SK-N-SH (cell line): ENCODE measurements at regions not wholly inside any gene's neighbourhood (a gene's known extent, or its start where the extent isn't known, plus 50 kb on each side); places are given as distances from the start of the nearest gene placed in this dataset.

Experiments used
- CTCF ChIA-PET: fragments of 300-600, 350-600 bp; formaldehyde crosslinking; extraction: SDS; loops from one replicate; lab custom pipeline; 2021; lab: Yijun Ruan, JAX
- POLR2A ChIA-PET: fragments of 350-600 bp; sonication (Branson Sonifier 250); formaldehyde crosslinking; extraction: SDS; loops from one replicate; lab custom pipeline; 2020; ENCODE audit warnings: antibody characterized with exemption, inconsistent platforms; lab: Yijun Ruan, JAX
- DNase-seq: peaks from one replicate; pipeline ENCODE4 v3.0.0; 2012
- H2AFZ ChIP-seq: fragments of 200-600 bp; sonication (generic); 2 replicates; pipeline ENCODE4 v1.8.1; 2016; ENCODE audit warnings: antibody characterized with exemption, mild to moderate bottlenecking, low read depth
- H3F3A ChIP-seq: fragments of 200-600 bp; sonication (generic); replicated peaks from 2 replicates; pipeline ENCODE3; 2016; ENCODE audit warnings: antibody characterized with exemption, mild to moderate bottlenecking; ENCODE audit not compliant: insufficient read depth
- H3K27ac ChIP-seq, 2 experiments: fragments of 200-500 bp in 1 of 2; fragments of 200-600 bp in 1 of 2; sonication (Bioruptor generic) in 1 of 2; sonication (generic), shearing (Covaris generic) in 1 of 2; 2 replicates each; pipeline versions ENCODE4 v1.5.1 to v1.6.1; 2014 to 2016; ENCODE audit warnings: low read depth in 2 of 2, inconsistent platforms in 1 of 2, low read length in 1 of 2, mild to moderate bottlenecking in 1 of 2, mixed read lengths in 1 of 2
- H3K27me3 ChIP-seq: fragments of 200-600 bp; sonication (generic), shearing (Covaris generic); 2 replicates; pipeline ENCODE4 v1.6.1; 2016; ENCODE audit warnings: mixed run types; ENCODE audit not compliant: insufficient read depth
- H3K36me3 ChIP-seq, 2 experiments: fragments of 200-500 bp in 1 of 2; fragments of 200-600 bp in 1 of 2; sonication (Bioruptor generic) in 1 of 2; sonication (generic) in 1 of 2; replicated peaks in 1 of 2; 2 replicates each; pipeline versions ENCODE3 to v1.5.1; 2014 to 2016; ENCODE audit warnings: low read length in 1 of 2, mild to moderate bottlenecking in 1 of 2; ENCODE audit not compliant: insufficient read depth in 2 of 2, control insufficient read depth in 1 of 2
- H3K4me1 ChIP-seq, 2 experiments: fragments of 200-500 bp in 1 of 2; fragments of 200-600 bp in 1 of 2; sonication (Bioruptor generic) in 1 of 2; sonication (generic), shearing (Covaris generic) in 1 of 2; 2 replicates each; pipeline versions ENCODE4 v1.5.1 to v1.6.1; 2014 to 2016; ENCODE audit warnings: low read depth in 1 of 2, low read length in 1 of 2, mixed run types in 1 of 2; ENCODE audit not compliant: insufficient read depth in 2 of 2, control insufficient read depth in 1 of 2
- H3K4me2 ChIP-seq: fragments of 200-600 bp; sonication (generic), shearing (Covaris generic); 2 replicates; pipeline ENCODE4 v1.6.1; 2017; ENCODE audit warnings: mixed run types
- H3K4me3 ChIP-seq, 2 experiments: fragments of 200-500 bp in 1 of 2; fragments of 200-600 bp in 1 of 2; sonication (Bioruptor generic) in 1 of 2; sonication (generic), shearing (Covaris generic) in 1 of 2; 2 replicates each; pipeline versions ENCODE4 v1.5.1 to v1.8.1; 2014 to 2016; ENCODE audit warnings: low read depth in 2 of 2, inconsistent platforms in 1 of 2, low read length in 1 of 2, mild to moderate bottlenecking in 1 of 2, mixed read lengths in 1 of 2, moderate library complexity in 1 of 2
- H3K79me2 ChIP-seq: fragments of 200-600 bp; sonication (generic); 2 replicates; pipeline ENCODE4 v1.8.1; 2017; ENCODE audit warnings: mild to moderate bottlenecking; ENCODE audit not compliant: insufficient read depth
- H3K9ac ChIP-seq: fragments of 200-600 bp; sonication (generic); 2 replicates; pipeline ENCODE4 v1.6.1; 2017; ENCODE audit warnings: mixed run types
- H3K9me2 ChIP-seq: fragments of 200-600 bp; sonication (generic); 2 replicates; pipeline ENCODE4 v1.6.1; 2017; ENCODE audit warnings: mixed run types
- H3K9me3 ChIP-seq: fragments of 200-600 bp; sonication (generic); 2 replicates; pipeline ENCODE4 v1.6.1; 2017; ENCODE audit warnings: mixed run types, mild to moderate bottlenecking, moderate library complexity
- H4K20me1 ChIP-seq: fragments of 200-600 bp; sonication (generic); 2 replicates; pipeline ENCODE4 v1.6.1; 2017; ENCODE audit warnings: mild to moderate bottlenecking, mixed run types; ENCODE audit not compliant: insufficient read depth
- EP300 ChIP-seq, 2 experiments: IDR thresholded peaks; 2 replicates each; pipeline versions ENCODE4 v1.4.0 to v1.6.1; 2012; ENCODE audit warnings: borderline replicate concordance in 1 of 2, low read depth in 1 of 2, low read length in 1 of 2
- FOSL2 ChIP-seq: IDR thresholded peaks from 2 replicates; pipeline ENCODE4 v1.4.0; 2012; ENCODE audit warnings: low read depth, mild to moderate bottlenecking, moderate library complexity, borderline replicate concordance
- FOXJ3 ChIP-seq: sonication (generic); formaldehyde crosslinking; IDR thresholded peaks from 2 replicates; pipeline ENCODE4 v1.5.1; 2020; ENCODE audit warnings: mild to moderate bottlenecking, missing genetic modification reagents
- FOXM1 ChIP-seq: IDR thresholded peaks from 2 replicates; pipeline ENCODE4 v1.4.0; 2012; ENCODE audit warnings: low read depth, mild to moderate bottlenecking
- JUND ChIP-seq: IDR thresholded peaks from 2 replicates; pipeline ENCODE4 v1.4.0; 2012
- NFIC ChIP-seq: IDR thresholded peaks from 2 replicates; pipeline ENCODE4 v1.4.0; 2012; ENCODE audit warnings: borderline replicate concordance
- POLR2AphosphoS5 ChIP-seq: IDR thresholded peaks from 2 replicates; pipeline ENCODE4 v1.6.1; 2012; ENCODE audit warnings: low read depth, low read length
- RAD21 ChIP-seq: IDR thresholded peaks from 2 replicates; pipeline ENCODE4 v1.6.1; 2012; ENCODE audit warnings: mild to moderate bottlenecking, low read length
- RFX5 ChIP-seq: IDR thresholded peaks from 2 replicates; pipeline ENCODE4 v1.6.1; 2012; ENCODE audit warnings: mild to moderate bottlenecking, improper control_type of control experiment, low read length
- SMC3 ChIP-seq: IDR thresholded peaks from 2 replicates; pipeline ENCODE4 v1.6.1; 2012; ENCODE audit warnings: low read depth, low read length, improper control_type of control experiment
- TAF1 ChIP-seq: IDR thresholded peaks from 2 replicates; pipeline ENCODE4 v1.6.1; 2012; ENCODE audit warnings: low read depth, mild to moderate bottlenecking, low read length, moderate library complexity, borderline replicate concordance
- TCF12 ChIP-seq: IDR thresholded peaks from 2 replicates; pipeline ENCODE4 v1.4.0; 2012
- YY1 ChIP-seq: IDR thresholded peaks from 2 replicates; pipeline ENCODE4 v1.4.0; 2012; ENCODE audit warnings: low read depth, mild to moderate bottlenecking
- WGBS: methylation state at CpG from one replicate; pipeline ENCODE4 v1.1.6; 2017; ENCODE audit warnings: low lambda C conversion rate; 5-methylcytosine and 5-hydroxymethylcytosine counted together
- TF ChIP-seq, protein P1 (sequence below): IDR thresholded peaks from 2 replicates; pipeline ENCODE4 v1.4.0; 2012; ENCODE audit warnings: low read depth
- TF ChIP-seq, protein P2 (sequence below): fragments of 200-600 bp; sonication (generic); IDR thresholded peaks from 2 replicates; pipeline ENCODE4 v1.6.1; 2017; ENCODE audit warnings: antibody characterized with exemption, mild to moderate bottlenecking, moderate library complexity
- TF ChIP-seq, protein P3 (sequence below): IDR thresholded peaks from 2 replicates; pipeline ENCODE4; 2012

GRCh38 chr10:85238676-85239075 is 910.3 kb downstream of the CCSER2 start:
- Histone ChIP-seq H4K20me1 (no peaks in the 10 kb centered on the region), H3K4me3 (no peak overlapping the region), H3F3A (no peaks in the 10 kb centered on the region), H3K4me2 (no peak overlapping the region), H3K9me3 (no peaks in the 10 kb centered on the region), H3K36me3 (no peaks in the 10 kb centered on the region), H3K79me2 (no peaks in the 10 kb centered on the region), H3K9ac (no peak overlapping the region), H2AFZ (no peak overlapping the region), H3K4me1 (no peaks in the 10 kb centered on the region), H3K27ac (no peak overlapping the region), H3K9me2 (no peaks in the 10 kb centered on the region), H3K27me3 (no peaks in the 10 kb centered on the region)
- no peak for DNase-seq
- ChIA-PET CTCF (no interaction called here), POLR2A (no interaction called here)
- no peak for TF ChIP-seq JUND
- no peak for TF ChIP-seq EP300 (IDR thresholded peaks at IDR 0.05; ENCODE audit: borderline replicate concordance in 1 of 2, low read depth in 1 of 2, low read length in 1 of 2)
- no peak for TF ChIP-seq FOSL2
- TF ChIP-seq YY1, result no peak
- TF ChIP-seq, protein P1, sequence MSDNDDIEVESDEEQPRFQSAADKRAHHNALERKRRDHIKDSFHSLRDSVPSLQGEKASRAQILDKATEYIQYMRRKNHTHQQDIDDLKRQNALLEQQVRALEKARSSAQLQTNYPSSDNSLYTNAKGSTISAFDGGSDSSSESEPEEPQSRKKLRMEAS, result no peak
- TF ChIP-seq, protein P2, sequence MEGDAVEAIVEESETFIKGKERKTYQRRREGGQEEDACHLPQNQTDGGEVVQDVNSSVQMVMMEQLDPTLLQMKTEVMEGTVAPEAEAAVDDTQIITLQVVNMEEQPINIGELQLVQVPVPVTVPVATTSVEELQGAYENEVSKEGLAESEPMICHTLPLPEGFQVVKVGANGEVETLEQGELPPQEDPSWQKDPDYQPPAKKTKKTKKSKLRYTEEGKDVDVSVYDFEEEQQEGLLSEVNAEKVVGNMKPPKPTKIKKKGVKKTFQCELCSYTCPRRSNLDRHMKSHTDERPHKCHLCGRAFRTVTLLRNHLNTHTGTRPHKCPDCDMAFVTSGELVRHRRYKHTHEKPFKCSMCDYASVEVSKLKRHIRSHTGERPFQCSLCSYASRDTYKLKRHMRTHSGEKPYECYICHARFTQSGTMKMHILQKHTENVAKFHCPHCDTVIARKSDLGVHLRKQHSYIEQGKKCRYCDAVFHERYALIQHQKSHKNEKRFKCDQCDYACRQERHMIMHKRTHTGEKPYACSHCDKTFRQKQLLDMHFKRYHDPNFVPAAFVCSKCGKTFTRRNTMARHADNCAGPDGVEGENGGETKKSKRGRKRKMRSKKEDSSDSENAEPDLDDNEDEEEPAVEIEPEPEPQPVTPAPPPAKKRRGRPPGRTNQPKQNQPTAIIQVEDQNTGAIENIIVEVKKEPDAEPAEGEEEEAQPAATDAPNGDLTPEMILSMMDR, result no peak
- no peak for TF ChIP-seq TCF12
- no peak for TF ChIP-seq SMC3
- 59% methylated on average over 6 of the region's 13 CpGs for WGBS

DNA sequence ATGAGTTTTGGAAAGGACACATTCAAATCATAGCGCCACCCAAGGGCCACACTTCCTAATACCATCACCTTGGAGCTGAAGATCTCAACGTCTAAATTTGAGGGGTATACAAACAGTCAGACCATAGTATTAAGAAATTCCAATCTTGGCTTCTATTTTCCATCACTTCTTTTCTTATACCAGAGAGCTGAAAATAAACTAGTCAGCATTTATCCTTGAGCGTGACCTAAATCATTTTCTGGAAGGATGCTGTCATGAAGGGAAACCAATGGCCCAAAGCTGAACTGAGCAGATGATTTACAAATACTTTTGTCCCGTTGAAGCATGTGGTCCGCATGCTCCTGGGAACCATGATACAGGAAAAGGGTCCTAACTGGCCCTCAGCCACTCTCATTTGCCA is 921.9 kb downstream of the CCSER2 start:
- Histone ChIP-seq H3K79me2 (no peaks in the 10 kb centered on the region), H4K20me1 (no peaks in the 10 kb centered on the region), H3K36me3 (no peaks in the 10 kb centered on the region), H3K27ac (no peak overlapping the region), H3F3A (no peaks in the 10 kb centered on the region), H3K4me3 (no peak overlapping the region), H3K9me3 (no peaks in the 10 kb centered on the region), H3K9me2 (no peaks in the 10 kb centered on the region), H3K4me1 (no peaks in the 10 kb centered on the region), H3K27me3 (no peaks in the 10 kb centered on the region), H3K4me2 (no peak overlapping the region), H2AFZ (no peak overlapping the region), H3K9ac (no peak overlapping the region)
- DNase-seq, result no peak
- POLR2A ChIA-PET, result no interaction called here
- CTCF ChIA-PET, result no interaction called here
- 26% methylated on average over 5 of the region's 5 CpGs for WGBS
- no peak for TF ChIP-seq JUND
- no peak for TF ChIP-seq RFX5
- TF ChIP-seq POLR2AphosphoS5, result no peak
- no peak for TF ChIP-seq FOXJ3 (CRISPR knock-in tag)
- no peak for TF ChIP-seq FOXM1
- no peak for TF ChIP-seq TAF1
- TF ChIP-seq NFIC, result no peak
- no peak for TF ChIP-seq TCF12
- no peak for TF ChIP-seq EP300 (IDR thresholded peaks at IDR 0.05; ENCODE audit: borderline replicate concordance in 1 of 2, low read depth in 1 of 2, low read length in 1 of 2)
- no peak for TF ChIP-seq RAD21
- TF ChIP-seq, protein P3, sequence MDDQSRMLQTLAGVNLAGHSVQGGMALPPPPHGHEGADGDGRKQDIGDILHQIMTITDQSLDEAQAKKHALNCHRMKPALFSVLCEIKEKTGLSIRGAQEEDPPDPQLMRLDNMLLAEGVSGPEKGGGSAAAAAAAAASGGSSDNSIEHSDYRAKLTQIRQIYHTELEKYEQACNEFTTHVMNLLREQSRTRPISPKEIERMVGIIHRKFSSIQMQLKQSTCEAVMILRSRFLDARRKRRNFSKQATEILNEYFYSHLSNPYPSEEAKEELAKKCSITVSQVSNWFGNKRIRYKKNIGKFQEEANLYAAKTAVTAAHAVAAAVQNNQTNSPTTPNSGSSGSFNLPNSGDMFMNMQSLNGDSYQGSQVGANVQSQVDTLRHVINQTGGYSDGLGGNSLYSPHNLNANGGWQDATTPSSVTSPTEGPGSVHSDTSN, result no peak
